SHP77 (cell line): ENCODE measurements at regions not wholly inside any gene's neighbourhood (a gene's known extent, or its start where the extent isn't known, plus 50 kb on each side); places are given as distances from the start of the nearest gene placed in this dataset.

Experiments used
- DNase-seq, 2 experiments: peaks; one replicate each; lab custom pipeline; 2025; lab: John Stamatoyannopoulos, UW

DNA sequence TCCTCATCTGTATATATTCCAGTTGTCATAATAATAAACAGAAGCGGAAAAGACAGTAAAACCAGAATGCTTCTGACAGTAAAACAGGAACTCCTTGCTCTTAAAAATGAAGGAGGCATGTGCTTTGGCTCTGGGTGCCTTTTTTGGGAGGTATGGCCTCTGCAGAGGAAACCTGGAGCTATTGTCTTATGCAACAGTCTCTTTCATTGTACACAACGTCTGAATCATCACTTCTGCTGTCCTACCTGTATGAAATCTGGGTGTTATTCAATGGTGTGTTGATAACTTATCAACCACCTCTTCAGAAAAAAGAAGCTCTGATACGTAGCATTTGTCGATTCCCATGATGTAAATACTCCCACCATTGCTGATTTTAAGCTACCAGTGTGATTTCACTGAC lies 64.8 kb downstream of the CDCA7 start:
- no peak for DNase-seq

DNA sequence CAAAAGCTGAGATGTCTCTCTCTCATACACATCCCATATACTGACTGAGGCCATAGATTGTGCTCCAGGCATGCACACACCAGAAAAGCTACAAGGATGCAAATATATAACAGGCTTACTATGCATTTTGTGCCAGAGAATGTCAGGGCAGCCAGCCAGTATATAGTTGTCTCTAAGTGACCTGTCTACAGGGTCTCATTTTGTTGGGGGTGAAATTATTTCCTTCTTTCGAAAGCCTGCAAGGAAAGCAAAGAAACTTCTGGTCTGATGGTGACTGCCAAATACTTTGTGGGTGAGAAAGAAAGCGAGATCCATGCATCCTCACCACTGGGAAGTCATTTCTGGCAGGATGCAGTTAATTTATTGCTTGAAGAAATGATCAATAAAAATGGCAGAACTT lies 70.2 kb downstream of the CDCA7 start:
- no peak for DNase-seq

DNA sequence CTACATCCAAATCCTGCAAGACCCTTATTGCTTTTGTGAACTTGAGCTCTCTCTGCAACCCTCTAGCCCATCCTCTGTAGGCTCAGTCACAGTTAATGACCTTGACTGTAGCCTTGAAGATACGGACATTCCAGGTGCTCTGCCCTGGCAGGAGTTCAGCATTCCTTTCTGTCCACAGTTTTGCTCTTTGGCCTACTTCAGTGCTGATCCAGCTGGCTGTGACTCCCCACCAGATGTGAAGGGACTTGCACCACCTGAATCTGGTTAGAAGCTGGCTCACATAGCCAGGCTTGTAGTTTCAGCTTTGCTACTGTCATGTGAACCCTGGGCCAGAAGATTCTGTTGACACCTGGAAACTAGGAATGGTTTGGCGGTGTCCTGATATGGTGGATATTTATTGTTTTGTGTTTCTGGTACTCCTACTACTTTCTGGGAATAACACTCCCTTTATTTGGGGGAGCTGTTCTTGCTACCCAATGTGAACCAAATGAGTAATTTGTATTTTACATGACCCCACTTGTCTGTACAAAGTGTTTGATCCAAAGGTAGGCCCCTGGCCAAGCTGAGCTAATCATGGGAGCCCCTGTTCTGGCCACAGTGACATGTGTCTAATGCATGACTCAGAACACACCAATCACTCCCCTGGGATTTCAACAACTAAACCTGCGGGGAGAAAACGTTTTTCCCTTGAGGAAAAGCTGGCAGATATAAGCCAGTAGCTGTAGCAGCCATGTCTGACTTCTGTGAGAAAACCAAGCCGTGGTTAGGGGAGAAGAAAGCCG lies 73.4 kb downstream of the CDCA7 start:
- DNase-seq, result no peak

- no peak for DNase-seq
Observed at GRCh38 chr2:173431191-173431590, 76.5 kb downstream of the CDCA7 start.

GRCh38 chr2:173432049-173432754 lies 77.5 kb downstream of the CDCA7 start:
- DNase-seq, result no peak

DNA sequence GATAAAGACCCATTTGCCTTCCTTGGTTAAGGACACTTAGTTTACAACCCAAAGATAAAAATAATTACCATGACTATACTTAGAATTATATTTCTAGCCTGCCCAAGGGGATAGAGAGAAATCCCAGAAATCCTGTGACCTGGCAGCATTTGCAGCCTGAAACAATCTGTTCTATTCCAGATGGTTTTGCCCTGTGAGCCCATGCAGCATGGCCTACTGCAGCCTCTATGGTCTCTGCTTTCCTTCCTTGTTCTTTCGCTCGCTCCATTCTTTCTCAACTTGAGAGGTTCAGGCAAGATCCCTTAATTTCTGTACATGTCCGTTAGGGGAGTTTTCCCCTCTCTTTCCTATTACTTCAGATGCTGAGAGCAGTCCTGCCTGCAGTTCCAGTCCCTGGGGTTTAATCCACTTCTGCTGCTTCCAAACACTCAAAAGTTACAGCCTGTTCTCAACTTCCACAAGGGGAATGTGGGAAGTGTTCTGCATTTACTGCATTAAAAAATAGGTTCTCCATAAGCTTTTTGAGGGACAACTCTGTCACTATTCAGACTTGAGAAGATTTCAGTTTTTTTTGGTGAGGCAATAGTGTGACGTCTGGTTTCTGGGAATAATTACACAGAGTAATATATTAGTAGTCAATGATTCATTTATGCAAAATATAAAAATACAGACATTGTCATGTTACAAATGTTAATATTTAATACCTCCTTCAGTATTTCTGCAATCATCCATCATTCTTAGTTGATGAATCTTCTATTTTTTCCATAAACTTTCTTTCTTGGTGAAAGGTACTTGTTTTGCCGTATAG lies 80.3 kb downstream of the CDCA7 start:
- DNase-seq, result no peak

- no peak for DNase-seq
Observed at GRCh38 chr2:173435574-173435973, 80.9 kb downstream of the CDCA7 start.

DNA sequence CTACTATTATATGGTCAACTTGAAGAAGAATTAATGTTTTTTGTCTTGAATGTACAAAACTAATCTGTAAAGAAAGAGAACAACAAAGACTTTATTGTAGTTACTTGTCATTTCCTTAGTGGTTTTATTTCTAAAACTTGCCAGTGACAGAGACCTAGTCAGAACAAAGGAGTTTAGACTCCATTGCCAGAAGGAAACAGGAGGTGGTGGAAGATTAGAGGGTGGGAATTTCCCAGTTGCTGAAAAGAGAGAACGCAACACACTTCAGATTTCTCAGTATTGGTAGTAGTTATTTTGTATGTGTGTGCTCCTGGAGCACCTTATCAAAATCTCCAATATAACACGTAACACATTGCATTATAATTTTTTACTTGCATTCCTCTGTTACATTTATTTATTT lies 81.4 kb downstream of the CDCA7 start:
- no peak for DNase-seq

DNA sequence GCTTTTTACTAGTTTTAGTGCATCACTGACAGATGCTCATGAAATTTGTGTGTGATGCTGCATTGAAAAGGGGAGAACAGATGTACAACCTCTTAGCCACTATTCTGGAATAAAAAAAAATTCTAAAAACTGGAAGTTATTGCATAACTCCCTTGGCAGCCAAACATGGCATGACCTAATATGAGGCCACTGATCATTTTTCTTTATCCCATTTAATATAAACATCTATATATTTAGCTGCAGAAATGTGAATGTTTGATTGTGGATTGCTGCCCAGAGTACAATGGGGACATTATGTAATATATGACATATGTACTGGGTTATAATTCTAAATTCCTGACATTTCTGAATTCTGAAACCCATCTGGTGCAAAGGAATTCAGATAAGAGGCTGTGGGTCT lies 86.5 kb downstream of the CDCA7 start:
- DNase-seq, result no peak

GRCh38 chr2:173442542-173442941 lies 87.9 kb downstream of the CDCA7 start:
- no peak for DNase-seq

DNA sequence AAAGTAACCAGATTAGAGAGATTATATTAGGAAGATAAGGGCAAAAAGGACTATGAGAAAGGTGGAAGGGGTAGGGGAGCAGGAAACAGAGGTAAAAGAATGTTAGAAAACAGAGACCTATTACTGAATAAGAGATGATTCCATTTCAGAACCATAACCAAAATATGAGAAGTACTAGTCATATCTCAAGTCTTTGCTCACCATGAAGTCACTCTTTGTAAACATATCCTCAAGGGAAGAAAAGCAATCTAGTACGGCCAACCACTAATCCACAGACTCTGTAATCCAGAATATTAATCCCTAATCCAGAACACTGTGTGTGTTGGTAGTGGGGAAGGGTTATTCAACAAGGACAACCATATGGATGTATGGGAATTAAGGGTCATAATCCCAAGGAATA lies 92.0 kb downstream of the CDCA7 start:
- no peak for DNase-seq

- peak; percentile 79 to 81 for DNase-seq
Observed at GRCh38 chr2:173448938-173449471, 94.3 kb downstream of the CDCA7 start.

DNA sequence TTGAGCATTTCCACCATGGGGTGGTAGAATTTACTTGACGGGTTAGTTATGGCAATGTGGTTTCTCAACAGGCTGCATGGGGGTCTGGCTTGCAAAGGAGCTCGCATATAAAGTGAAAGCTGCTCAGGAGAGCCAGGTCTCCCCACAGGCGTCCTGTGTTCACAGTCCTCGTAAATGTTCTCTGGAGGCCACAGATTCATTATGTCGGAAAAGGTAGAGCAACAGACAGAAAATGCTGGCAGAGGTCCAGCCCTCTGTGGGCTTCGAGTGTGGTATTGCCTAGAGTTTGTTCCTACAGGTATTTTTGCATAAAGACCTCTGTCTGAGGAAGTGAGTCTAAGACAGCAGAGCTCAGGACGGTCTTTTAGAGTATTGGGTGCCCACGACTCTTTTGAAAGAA lies 96.4 kb downstream of the CDCA7 start:
- no peak for DNase-seq

- DNase-seq, result no peak
Observed at GRCh38 chr2:173451941-173452340, 97.3 kb downstream of the CDCA7 start.

DNA sequence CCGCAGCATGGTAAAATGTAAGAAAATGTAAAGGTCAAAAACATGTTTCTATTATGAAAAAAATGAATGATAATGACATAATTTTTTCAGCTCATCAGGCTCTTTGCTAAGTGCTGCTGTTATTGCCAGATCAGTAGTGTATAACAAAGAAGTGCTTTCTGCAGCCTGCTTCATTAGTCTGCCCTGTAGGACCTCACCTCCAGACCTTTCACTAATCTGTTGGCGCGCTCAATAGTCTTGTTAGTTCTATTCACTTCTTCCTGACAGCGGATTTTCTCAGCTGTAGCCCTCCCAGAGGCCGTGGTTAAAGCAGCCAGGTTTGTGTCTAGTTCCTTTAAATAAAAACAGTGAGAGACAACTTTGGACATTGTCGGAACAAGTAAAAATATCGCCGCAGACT lies 97.7 kb downstream of the CDCA7 start:
- DNase-seq, result no peak

DNA sequence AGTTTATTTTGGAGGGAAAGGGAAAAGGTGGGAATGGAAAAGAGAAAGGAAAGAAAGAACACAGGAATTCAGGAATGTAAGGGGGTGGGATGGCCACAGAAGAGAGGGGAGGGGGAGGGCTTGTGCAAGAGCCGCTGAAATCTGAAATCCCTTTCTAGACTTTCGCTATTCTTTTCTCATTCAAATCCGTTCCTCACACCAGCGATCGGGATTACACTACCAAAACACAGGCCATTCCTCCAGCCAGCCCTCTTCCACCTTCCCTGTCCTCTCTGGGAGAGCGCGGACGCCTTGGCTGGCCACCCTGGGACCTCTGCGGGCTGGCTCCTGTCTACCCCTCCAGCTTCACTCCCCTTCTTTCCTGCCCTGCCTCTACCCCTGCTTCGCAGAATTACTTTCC lies 102.3 kb downstream of the CDCA7 start:
- DNase-seq, result no peak

GRCh38 chr2:173457366-173457765 lies 102.7 kb downstream of the CDCA7 start:
- DNase-seq, result no peak

- no peak for DNase-seq
Observed at GRCh38 chr2:173458991-173459780, 104.5 kb downstream of the CDCA7 start.

DNA sequence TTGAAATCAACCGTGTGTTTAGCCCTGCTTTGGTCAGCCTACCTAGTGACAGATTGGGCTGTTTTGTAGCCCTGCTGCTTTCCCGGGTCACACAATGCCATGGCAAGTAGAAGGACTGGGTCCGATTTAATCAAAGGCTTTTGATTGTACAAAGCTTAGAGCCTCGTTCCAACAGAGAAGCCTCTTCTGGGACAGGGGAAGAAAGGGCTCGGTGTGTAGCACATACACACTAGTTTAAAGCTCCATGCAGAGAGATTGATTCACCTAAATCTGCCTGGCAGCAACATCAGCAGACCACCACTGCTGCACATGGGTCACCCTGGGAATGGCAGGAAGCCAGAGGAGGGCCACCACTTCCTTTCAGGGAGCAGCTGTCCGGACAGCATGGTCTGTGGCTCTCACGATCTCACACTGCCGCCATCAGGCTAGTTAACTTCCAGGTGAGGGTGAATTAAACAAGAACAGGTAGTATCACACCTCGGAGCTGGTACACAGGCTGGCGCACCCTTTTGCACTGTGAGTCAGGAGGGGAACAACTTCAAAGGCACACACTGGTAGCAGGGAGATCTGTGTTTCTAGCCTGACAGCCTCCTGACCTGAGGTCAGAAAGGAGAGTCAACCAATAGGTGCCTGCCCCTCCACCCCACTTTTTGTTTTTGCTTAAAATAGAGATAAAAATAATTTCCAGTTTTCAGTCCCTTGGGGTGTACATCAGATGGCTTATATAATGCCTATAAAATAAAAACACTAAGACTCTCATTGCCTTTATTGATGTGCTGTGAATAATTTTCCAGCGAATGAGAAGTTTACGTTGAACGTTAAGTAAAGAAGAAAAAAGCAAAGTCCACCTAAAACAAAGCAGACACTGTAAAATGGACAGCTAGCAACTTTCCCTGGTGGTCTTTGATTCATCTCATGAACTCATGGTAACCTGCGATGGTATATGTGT lies 108.5 kb downstream of the CDCA7 start:
- peak; percentile 17 to 27 for DNase-seq

DNA sequence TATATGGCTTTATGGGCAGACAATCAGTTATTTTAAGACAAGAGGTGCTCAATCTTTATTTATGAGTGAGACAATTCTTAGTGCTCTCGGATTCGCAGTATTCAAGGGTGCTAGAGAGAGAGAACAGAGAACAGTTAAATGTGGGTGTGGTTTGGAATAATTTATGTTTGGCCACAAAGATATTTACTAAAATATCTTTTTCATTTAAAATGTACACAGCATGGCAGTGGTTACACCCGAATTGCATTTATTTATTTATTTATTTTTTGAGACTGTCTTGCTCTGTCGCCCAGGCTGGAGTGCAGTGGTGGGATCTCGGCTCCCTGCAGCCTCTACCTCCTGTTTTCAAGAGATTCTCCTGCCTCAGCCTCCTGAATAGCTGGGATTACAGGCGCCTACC lies 109.2 kb downstream of the CDCA7 start:
- DNase-seq, result no peak

DNA sequence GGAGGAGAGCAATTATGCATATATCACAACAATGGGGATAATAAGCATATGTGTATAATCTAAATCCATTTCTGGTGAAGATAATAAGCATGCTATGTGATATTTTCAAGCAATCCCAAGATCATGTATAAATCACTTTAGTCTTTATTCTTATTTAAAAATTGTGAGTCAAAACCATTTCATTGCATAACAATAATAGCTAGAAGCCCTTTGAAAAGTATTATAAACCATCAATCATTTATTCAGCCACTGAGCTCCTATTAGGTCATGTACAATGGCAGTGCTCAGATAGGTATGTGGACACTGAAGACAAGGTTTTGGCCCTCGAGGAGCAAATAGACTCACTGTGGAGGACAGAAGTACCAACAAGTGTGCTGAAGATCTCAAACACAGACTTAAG lies 113.1 kb downstream of the CDCA7 start:
- no peak for DNase-seq
